SJCRH30 (cell line): ENCODE measurements at regions not wholly inside any gene's neighbourhood (a gene's known extent, or its start where the extent isn't known, plus 50 kb on each side); places are given as distances from the start of the nearest gene placed in this dataset.
A peak's percentile ranks its signal among the peaks of the same experiment; 100 is the strongest.

ENCODE experiments used
- DNase-seq, 2 experiments: peaks; one replicate each; pipeline ENCODE4 v3.0.0-alpha.2; 2015 to 2020
- H3K27ac ChIP-seq: fragments of 250-450 bp; sonication (Bioruptor Pico); 2 replicates; pipeline ENCODE4 v1.5.1; 2020; ENCODE audit warnings: mild to moderate bottlenecking, moderate library complexity
- H3K27me3 ChIP-seq: fragments of 250-450 bp; sonication (Bioruptor Pico); 2 replicates; pipeline ENCODE4 v1.5.1; 2020; ENCODE audit warnings: mild to moderate bottlenecking, moderate library complexity
- H3K36me3 ChIP-seq: fragments of 250-450 bp; sonication (Bioruptor Pico); 2 replicates; pipeline ENCODE4 v1.5.1; 2020; ENCODE audit warnings: mild to moderate bottlenecking, moderate library complexity
- H3K4me1 ChIP-seq: fragments of 250-450 bp; sonication (Bioruptor Pico); 2 replicates; pipeline ENCODE4 v1.5.1; 2020; ENCODE audit warnings: mild to moderate bottlenecking, moderate library complexity
- H3K4me3 ChIP-seq: fragments of 250-450 bp; sonication (Bioruptor Pico); 2 replicates; pipeline ENCODE4 v1.5.1; 2020; ENCODE audit warnings: mild to moderate bottlenecking, moderate library complexity
- H3K9me3 ChIP-seq: fragments of 250-450 bp; sonication (Bioruptor Pico); replicated peaks from 2 replicates; pipeline ENCODE4 v1.5.1; 2020; ENCODE audit warnings: mild to moderate bottlenecking, moderate library complexity

DNA sequence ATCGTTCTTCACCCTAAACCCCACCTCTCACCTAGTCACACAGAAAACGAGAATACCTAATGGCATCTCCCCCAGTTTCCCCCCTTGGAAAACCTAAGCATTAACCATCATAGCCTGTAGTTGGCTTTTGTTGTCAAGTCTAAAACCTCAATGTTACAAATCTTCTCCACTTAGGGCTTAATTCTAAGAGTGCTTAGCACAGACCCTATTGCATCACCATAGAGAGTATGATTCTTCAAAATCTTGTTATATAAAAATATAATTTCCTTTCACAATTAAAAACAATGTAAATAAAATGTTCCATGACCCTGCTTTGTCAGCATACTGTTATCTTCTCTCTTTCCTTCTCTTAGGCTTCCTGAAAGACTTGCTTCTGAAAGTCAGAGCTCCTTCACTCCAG lies 263.2 kb upstream of the RGS18 start:
- Histone ChIP-seq H3K4me3 (no peak overlapping the region), H3K27ac (no peak overlapping the region), H3K4me1 (no peaks in the 10 kb centered on the region), H3K9me3 (no peaks in the 10 kb centered on the region), H3K36me3 (no peaks in the 10 kb centered on the region), H3K27me3 (no peaks in the 10 kb centered on the region)
- no peak for DNase-seq

DNA sequence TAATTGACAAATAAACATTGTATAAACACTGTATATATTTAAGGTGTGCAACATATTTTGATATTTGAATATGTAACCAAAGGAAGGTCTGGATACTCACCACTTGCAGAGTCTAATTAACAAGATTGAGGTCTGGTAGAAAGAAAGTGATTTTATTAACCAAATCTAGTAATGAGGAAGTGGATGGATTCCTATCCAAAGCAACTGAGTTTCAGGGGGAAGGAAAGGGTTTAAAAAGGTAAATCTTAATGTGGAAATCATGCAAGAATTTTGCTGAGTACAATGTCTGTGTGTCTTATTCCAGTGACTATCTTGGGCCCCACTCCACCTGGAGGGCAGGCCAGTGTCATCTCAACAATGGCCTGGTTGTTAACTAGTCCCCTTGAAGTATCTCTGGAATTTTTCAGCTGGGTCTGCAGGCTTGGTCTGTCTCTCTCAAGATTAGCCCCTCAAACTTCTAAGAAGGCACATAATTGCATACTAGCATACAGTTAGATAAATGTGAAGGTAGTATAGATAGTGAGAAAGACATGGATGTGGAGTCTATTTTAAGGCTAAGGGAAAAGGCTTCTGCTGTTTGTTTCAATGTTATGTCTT lies 262.7 kb upstream of the RGS18 start:
- Histone ChIP-seq H3K27me3 (no peaks in the 10 kb centered on the region), H3K4me3 (no peak overlapping the region), H3K36me3 (no peaks in the 10 kb centered on the region), H3K4me1 (no peaks in the 10 kb centered on the region), H3K9me3 (no peaks in the 10 kb centered on the region), H3K27ac (no peak overlapping the region)
- no peak for DNase-seq

DNA sequence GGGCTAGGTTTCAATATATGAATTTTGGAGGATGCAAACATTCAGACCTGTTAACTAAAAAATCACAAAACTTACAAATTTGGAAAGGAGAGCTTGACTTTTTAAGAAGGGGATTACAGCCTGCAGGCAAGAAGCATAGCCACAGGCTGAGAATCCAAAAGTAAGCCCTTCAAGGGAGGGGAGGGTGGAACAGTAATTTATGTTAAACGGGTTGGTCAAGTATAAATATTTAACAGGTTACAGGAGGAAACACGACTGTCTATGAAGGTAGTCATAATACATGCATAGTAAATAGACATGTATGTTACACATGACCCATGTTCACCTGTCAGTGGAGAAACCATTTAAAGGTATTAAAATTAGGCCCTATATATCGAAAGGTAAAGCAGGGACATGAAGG lies 261.1 kb upstream of the RGS18 start:
- Histone ChIP-seq H3K4me3 (no peak overlapping the region), H3K27ac (no peak overlapping the region), H3K9me3 (no peaks in the 10 kb centered on the region), H3K4me1 (no peaks in the 10 kb centered on the region), H3K36me3 (no peaks in the 10 kb centered on the region), H3K27me3 (no peaks in the 10 kb centered on the region)
- DNase-seq, result no peak

DNA sequence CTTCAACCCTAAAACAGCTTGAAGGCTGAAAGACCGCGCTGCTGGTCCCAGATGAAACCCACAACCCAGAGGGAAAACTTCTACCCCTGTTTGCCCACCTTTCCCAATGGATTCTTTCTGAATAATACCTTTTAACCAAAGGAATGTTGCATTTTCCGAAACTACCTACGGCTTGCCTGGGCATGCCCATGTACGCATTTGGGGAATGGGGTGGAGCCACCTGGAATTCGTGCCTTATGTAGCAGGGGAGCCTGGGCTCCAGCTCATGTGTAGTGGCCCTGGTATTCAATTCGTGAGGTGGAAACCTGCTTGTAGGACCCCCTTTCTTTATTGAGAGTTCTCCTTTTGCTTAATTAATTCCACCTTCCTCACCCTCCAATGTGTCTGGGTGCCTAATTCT lies 256.6 kb upstream of the RGS18 start:
- H3K4me1 ChIP-seq, result no peaks in the 10 kb centered on the region

DNA sequence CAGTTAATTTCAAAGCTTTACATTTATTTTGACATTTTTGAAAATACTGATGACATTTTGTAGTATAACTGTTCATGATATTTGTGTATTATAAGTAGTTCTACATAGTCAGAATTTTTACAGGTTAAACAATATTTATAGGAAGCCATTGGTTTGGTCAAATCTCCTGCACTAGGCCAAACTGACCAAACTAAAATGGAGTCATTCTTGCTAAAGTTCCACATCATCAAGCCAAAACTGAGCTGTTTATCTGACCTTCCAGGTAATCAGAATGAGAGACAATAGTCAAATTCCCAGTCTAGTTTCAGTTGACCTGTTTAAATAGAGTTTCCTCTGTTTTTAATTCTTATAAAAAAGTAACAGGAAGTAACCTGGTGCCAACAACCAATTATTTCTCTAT lies 253.3 kb upstream of the RGS18 start:
- Histone ChIP-seq H3K4me1 (no peaks in the 10 kb centered on the region), H3K4me3 (no peak overlapping the region), H3K36me3 (no peaks in the 10 kb centered on the region), H3K9me3 (no peaks in the 10 kb centered on the region), H3K27me3 (no peaks in the 10 kb centered on the region), H3K27ac (no peak overlapping the region)
- DNase-seq, result no peak

More for the DNA sequence above, 256.6 kb upstream of the RGS18 start:
- Histone ChIP-seq H3K27me3 (no peaks in the 10 kb centered on the region), H3K4me3 (no peak overlapping the region), H3K9me3 (no peaks in the 10 kb centered on the region), H3K27ac (no peak overlapping the region), H3K36me3 (no peaks in the 10 kb centered on the region)
- DNase-seq, result no peak

DNA sequence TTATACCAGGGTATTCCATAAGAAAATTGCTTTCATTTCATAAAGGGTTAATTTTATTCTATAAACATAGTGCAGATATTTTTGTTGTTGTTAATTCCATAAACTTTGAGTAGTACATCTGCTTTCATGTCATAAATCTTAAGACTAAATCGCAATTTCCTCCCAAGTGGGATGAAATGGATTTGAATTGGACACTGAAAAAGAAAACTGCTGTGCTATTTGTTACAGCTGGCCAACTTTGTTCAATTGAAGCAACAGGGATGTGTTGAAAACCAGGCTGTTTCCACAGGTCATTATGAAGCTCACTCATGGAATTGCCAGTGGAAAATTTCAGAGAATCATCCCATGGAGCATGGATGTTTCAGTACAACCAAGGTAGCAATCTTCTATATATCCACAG lies 252.5 kb upstream of the RGS18 start:
- Histone ChIP-seq H3K36me3 (no peaks in the 10 kb centered on the region), H3K4me1 (no peaks in the 10 kb centered on the region), H3K27ac (no peak overlapping the region), H3K4me3 (no peak overlapping the region), H3K9me3 (no peaks in the 10 kb centered on the region), H3K27me3 (no peaks in the 10 kb centered on the region)
- no peak for DNase-seq

DNA sequence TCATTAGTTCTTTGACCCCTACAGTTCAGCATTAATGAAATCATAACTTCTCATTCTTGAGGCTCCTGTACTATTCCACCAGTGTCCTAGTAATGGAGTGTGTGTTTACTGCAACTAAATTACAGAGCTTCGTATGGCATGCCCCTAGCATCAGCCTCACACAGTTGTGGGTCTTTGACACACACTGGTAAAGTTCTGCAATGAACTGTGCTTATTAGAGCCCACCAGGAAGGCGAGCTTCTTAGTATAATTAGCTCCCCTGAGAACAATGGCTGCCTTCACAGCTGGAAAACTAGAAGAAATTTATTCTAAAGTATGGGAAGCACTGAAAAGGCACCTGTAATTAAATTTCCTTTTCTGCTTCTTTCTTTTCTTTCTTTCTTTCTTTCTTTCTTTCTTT lies 251.1 kb upstream of the RGS18 start:
- Histone ChIP-seq H3K4me3 (no peak overlapping the region), H3K9me3 (no peaks in the 10 kb centered on the region), H3K4me1 (no peaks in the 10 kb centered on the region), H3K27ac (no peak overlapping the region), H3K27me3 (no peaks in the 10 kb centered on the region), H3K36me3 (no peaks in the 10 kb centered on the region)
- no peak for DNase-seq

DNA sequence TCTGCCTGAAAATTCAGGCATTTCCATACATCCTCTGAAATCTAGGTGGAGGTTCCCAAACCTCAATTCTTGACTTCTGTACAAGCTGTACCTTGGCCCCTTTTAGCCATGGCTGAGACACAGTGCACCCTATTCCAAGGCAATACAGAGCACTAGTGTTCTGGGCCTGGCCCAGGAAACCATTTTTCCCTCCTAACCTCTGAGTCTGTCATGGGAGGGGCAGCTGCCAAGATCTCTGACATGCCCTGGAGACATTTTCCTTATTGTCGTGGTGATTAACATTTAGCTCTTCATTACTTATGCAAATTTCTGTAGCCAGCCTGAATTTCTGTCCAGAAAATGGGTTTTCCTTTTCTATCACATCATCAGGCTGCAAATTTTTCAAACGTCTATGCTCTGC lies 248.0 kb upstream of the RGS18 start:
- H3K4me1 ChIP-seq, result no peaks in the 10 kb centered on the region
- no peak for DNase-seq
- H3K27me3 ChIP-seq, result no peaks in the 10 kb centered on the region
- no peak overlapping the region for H3K27ac ChIP-seq
- H3K9me3 ChIP-seq, result no peaks in the 10 kb centered on the region
- H3K36me3 ChIP-seq, result no peaks in the 10 kb centered on the region
- H3K4me3 ChIP-seq, result no peak overlapping the region

DNA sequence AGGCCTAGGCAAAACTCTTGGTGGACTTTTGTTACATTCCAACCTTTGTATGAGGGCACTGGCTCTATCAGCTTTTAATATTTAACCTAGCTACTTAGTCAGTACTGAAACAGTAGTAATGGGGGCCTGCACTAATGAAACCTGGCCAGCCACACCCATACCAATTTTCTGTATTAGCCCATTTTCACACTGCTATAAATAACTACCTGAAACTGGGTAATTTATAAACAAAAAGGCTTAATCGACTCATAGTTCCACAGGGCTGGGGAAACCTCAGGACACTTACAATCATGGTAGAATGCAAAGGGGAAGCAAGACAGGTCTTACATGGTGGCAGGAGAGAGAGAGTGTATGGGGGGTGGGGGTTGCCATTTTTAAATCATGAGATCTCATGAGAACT lies 245.7 kb upstream of the RGS18 start:
- H3K4me1 ChIP-seq, result no peaks in the 10 kb centered on the region
- H3K27ac ChIP-seq, result no peak overlapping the region
- no peaks in the 10 kb centered on the region for H3K27me3 ChIP-seq
- no peak overlapping the region for H3K4me3 ChIP-seq
- no peaks in the 10 kb centered on the region for H3K9me3 ChIP-seq
- H3K36me3 ChIP-seq, result no peaks in the 10 kb centered on the region
- DNase-seq, result no peak

DNA sequence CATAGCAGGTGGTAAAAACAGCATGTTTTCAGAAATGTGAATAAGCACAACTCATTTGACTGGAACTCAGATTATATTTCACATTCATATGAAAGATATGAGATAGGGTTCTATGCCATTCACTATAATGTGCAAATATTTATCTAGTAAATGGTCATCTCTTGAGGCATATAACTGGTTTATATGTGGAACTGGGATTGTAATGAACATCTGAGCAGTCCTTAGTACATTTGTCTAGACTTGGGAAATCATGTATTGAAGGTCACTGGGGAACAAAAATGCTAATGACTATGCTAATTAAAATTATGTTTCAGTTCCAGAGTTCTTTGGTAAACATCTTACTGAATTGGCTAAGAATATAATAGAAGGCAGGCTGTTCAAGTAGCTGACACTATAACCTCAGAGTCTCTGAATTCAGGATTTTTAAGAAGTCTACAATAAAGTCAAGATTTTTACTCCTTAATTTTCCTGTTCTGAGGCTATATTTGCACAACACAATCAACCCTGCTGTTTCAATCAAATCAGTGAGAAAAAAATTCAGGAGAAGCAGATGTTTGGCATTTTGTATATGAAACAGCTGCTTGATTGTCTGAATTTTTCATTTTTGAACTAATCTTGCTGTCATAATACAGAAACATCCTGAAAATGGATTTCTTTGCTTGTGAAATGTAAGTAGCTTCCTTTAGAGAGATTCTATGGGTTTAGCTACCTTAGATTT lies 244.8 kb upstream of the RGS18 start:
- no peaks in the 10 kb centered on the region for H3K36me3 ChIP-seq
- no peaks in the 10 kb centered on the region for H3K4me1 ChIP-seq
- no peak overlapping the region for H3K27ac ChIP-seq
- no peaks in the 10 kb centered on the region for H3K9me3 ChIP-seq
- DNase-seq, result no peak
- H3K27me3 ChIP-seq, result no peaks in the 10 kb centered on the region
- H3K4me3 ChIP-seq, result no peak overlapping the region

DNA sequence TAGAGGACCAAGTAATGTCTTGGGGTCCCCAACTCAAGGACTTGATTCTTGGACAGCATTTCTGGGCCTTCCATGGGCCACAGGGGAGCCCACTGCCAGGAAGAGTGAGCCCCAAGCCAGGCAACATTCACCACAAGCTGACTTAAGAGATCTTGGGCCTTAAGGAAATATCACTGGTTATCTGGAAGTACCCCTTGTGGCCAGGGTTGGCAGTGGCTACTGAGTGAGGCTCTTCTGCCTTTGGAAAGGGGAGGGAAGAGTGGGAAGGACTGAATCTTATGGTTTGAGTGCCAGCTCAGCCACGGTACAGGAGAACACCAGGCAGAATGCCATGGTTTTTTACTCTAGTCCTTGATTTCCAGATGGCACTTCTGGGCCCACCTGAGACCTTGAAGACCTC lies 228.9 kb upstream of the RGS18 start:
- Histone ChIP-seq H3K4me1 (no peaks in the 10 kb centered on the region), H3K9me3 (no peaks in the 10 kb centered on the region), H3K27me3 (no peaks in the 10 kb centered on the region), H3K4me3 (no peak overlapping the region), H3K27ac (no peak overlapping the region), H3K36me3 (no peaks in the 10 kb centered on the region)
- no peak for DNase-seq

DNA sequence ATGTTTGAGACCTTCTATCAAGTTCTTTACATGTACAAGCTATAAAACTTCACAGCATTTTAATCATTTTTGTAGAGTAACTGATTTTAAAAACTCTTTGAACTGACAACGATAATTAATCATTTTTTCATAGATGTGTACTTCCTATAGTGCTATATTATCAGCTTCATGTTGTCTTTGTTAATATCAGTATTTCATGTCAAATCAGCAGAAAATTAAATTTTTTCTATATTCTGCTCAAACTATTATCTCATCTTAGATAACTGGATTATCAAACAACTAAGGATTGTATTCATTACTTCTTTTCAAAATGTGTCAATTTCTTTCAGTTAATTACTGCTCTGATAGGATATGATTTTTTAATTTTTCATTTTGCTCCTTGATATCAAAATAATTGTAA lies 214.6 kb upstream of the RGS18 start:
- Histone ChIP-seq H3K9me3 (no peaks in the 10 kb centered on the region), H3K36me3 (no peaks in the 10 kb centered on the region), H3K27me3 (no peaks in the 10 kb centered on the region), H3K27ac (no peak overlapping the region), H3K4me3 (no peak overlapping the region), H3K4me1 (no peaks in the 10 kb centered on the region)
- no peak for DNase-seq

DNA sequence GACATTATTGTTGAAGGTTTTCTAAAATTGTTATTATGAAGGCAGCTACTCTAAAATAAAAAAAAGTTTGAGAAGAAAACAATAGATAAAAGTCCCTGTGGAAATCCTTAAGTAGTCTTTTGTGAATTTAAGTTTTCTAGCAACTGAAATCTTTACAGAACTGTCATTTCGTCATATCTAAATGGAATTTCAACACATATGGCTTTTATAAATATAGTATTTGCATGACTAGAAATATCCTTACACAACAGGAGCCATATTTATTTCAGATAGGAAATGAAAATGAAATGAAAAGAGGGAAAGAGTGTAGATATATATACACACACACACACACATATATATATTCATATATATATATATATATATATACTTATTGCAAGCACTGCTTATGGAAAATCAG lies 204.7 kb upstream of the RGS18 start:
- no peaks in the 10 kb centered on the region for H3K27me3 ChIP-seq
- H3K4me1 ChIP-seq, result no peaks in the 10 kb centered on the region
- H3K36me3 ChIP-seq, result no peaks in the 10 kb centered on the region
- H3K4me3 ChIP-seq, result no peak overlapping the region
- H3K27ac ChIP-seq, result no peak overlapping the region
- no peak for DNase-seq
- H3K9me3 ChIP-seq, result no peaks in the 10 kb centered on the region

DNA sequence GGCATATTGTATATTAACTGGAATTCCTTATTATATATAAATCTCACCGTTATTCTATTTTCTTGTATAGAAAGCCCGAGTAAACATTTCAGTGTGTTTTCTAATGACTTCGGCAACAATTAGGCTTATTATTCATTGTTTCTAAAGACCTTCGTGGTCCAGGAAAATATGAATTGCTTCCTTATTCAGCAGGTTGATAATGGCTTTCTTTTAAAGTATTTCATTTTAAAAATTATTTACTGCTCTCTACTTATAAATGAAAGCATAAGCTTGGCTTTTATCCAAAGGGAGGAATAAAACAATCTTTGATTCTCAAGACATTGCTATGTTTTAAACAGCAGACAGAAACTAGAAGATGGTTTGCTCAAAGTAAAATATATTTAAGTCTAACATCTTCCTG lies 198.4 kb upstream of the RGS18 start:
- no peak for DNase-seq
- Histone ChIP-seq H3K9me3 (no peaks in the 10 kb centered on the region), H3K4me1 (peaks cover 10% of the 10 kb centered on the region; the same call in 1 of the 2 replicates), H3K27me3 (no peaks in the 10 kb centered on the region), H3K27ac (no peak overlapping the region), H3K36me3 (no peaks in the 10 kb centered on the region), H3K4me3 (no peak overlapping the region)

DNA sequence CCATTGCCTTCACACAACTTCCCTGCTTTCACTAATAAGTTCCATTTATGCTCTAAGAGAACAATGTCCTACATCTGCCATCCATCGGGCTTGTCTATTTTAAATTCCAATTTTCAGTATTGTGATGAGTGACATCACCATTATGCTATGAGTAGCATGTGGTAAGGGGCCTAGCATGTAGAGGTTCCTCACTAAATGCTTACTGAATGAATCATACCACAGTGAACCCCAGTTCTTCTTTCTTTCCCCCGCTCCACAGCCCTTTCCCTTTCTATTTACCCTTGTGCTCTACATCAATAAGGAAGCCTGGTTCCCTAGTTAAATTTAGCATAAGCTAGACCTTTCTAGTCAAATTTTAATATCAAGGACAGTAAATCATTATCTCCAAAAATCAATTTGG lies 195.0 kb upstream of the RGS18 start:
- peak; percentile 7 to 20 for DNase-seq

More for the DNA sequence above, 195.0 kb upstream of the RGS18 start:
- H3K27ac ChIP-seq, result peak overlapping the region; percentile 78
- peaks cover 10% of the 10 kb centered on the region; the same call in 1 of the 2 replicates for H3K4me1 ChIP-seq
- H3K36me3 ChIP-seq, result no peaks in the 10 kb centered on the region
- H3K9me3 ChIP-seq, result no peaks in the 10 kb centered on the region
- H3K4me3 ChIP-seq, result no peak overlapping the region
- H3K27me3 ChIP-seq, result no peaks in the 10 kb centered on the region
